ENCODE measurements at regions not wholly inside any gene's neighbourhood (a gene's known extent, or its start where the extent isn't known, plus 50 kb on each side); places are given as distances from the start of the nearest gene placed in this dataset.

GRCh38 chr9:38486837-38487236 lies 62.6 kb upstream of the IGFBPL1 start:
- POLR2A ChIA-PET, result no interaction called here
- Histone ChIP-seq H4K20me1 (replicated peaks; ENCODE audit: control insufficient read depth, extremely low read depth, insufficient read depth, low read length) (no peaks in the 10 kb centered on the region), H3K9me1 (replicated peaks; ENCODE audit: control insufficient read depth, extremely low read depth, insufficient read depth, low read length) (no peaks in the 10 kb centered on the region), H2AFZ (ENCODE audit: low read depth, low read length) (no peak overlapping the region), H3K36me3 (ENCODE audit: control insufficient read depth in 2 of 2, extremely low read depth in 1 of 2, insufficient read depth in 2 of 2, low read length in 2 of 2) (no peaks in the 10 kb centered on the region), H3K4me1 (ENCODE audit: control insufficient read depth, extremely low read depth, insufficient read depth, low read length) (peaks cover 2% of the 10 kb centered on the region), H3K27ac (ENCODE audit: insufficient read depth, low read depth, low read length) (no peak overlapping the region), H3K4me2 (ENCODE audit: insufficient read depth, low read length) (no peak overlapping the region), H3K4me3 (replicated peaks in 1 of 3; ENCODE audit: insufficient read depth in 1 of 3, low read depth in 1 of 3, low read length in 3 of 3) (no peak overlapping the region), H3K9ac (replicated peaks; ENCODE audit: extremely low read depth, insufficient read depth, low read length) (no peak overlapping the region), H3K79me2 (ENCODE audit: control insufficient read depth, insufficient read depth, low read length) (no peaks in the 10 kb centered on the region), H3K9me3 (replicated peaks; ENCODE audit: control insufficient read depth, insufficient read depth, low read length) (no peaks in the 10 kb centered on the region), H3K27me3 (ENCODE audit: control insufficient read depth in 2 of 2, insufficient read depth in 2 of 2, low read length in 2 of 2) (peaks cover 0 to 2% of the 10 kb centered on the region in 2 experiments)
- DNase-seq (ENCODE audit: low read depth, low spot score) (no peak), FAIRE-seq (no peak)
- no peak for TF ChIP-seq GATA2 (IDR thresholded peaks at IDR 0.05; ENCODE audit: insufficient read depth, insufficient read length, low read depth, low read length)
- no peak for TF ChIP-seq POLR2A (IDR thresholded peaks at IDR 0.05; ENCODE audit: low read depth, low read length)
- TF ChIP-seq JUN (IDR thresholded peaks at IDR 0.05; ENCODE audit: borderline replicate concordance, insufficient read depth, insufficient read length, low read depth), result no peak
- dilution Hi-C loops (cut with MboI; ENCODE audit: extremely low pct_ligation_motif_present, low sequenced_read_pairs) (no loop called here), intact Hi-C loops (cut with micrococcal nuclease) (loop anchor here (10.0 kb wide), 1 partner anchor 48 kb away; no protein-coding TSS in a partner anchor)
- CTCF ChIA-PET, result no interaction called here
- no TSS peak for BruUV-seq (replicated peaks)

GRCh38 chr9:38486056-38486615 lies 61.9 kb upstream of the IGFBPL1 start:
- FAIRE-seq (no peak), DNase-seq (ENCODE audit: low read depth, low spot score) (peak; percentile 50)
- BruUV-seq (replicated peaks), result no TSS peak
- H3K9me3 ChIP-seq (replicated peaks; ENCODE audit: control insufficient read depth, insufficient read depth, low read length), result no peaks in the 10 kb centered on the region
- H3K27ac ChIP-seq (ENCODE audit: insufficient read depth, low read depth, low read length), result no peak overlapping the region
- intact Hi-C loops (cut with micrococcal nuclease) (loop anchor here (10.0 kb wide), 1 partner anchor 49 kb away; no protein-coding TSS in a partner anchor), dilution Hi-C loops (cut with MboI; ENCODE audit: extremely low pct_ligation_motif_present, low sequenced_read_pairs) (no loop called here)
- no peak overlapping the region for H3K9ac ChIP-seq (replicated peaks; ENCODE audit: extremely low read depth, insufficient read depth, low read length)
- H4K20me1 ChIP-seq (replicated peaks; ENCODE audit: control insufficient read depth, extremely low read depth, insufficient read depth, low read length), result no peaks in the 10 kb centered on the region
- H3K36me3 ChIP-seq (ENCODE audit: control insufficient read depth in 2 of 2, extremely low read depth in 1 of 2, insufficient read depth in 2 of 2, low read length in 2 of 2), result no peaks in the 10 kb centered on the region
- peaks cover 2% of the 10 kb centered on the region for H3K4me1 ChIP-seq (ENCODE audit: control insufficient read depth, extremely low read depth, insufficient read depth, low read length)
- H3K9me1 ChIP-seq (replicated peaks; ENCODE audit: control insufficient read depth, extremely low read depth, insufficient read depth, low read length), result no peaks in the 10 kb centered on the region
- H2AFZ ChIP-seq (ENCODE audit: low read depth, low read length), result no peak overlapping the region
- H3K4me3 ChIP-seq (replicated peaks in 1 of 3; ENCODE audit: insufficient read depth in 1 of 3, low read depth in 1 of 3, low read length in 3 of 3), result no peak overlapping the region
- TF ChIP-seq JUN (IDR thresholded peaks at IDR 0.05; ENCODE audit: borderline replicate concordance, insufficient read depth, insufficient read length, low read depth), result no peak
- TF ChIP-seq POLR2AphosphoS5 (IDR thresholded peaks at IDR 0.05; ENCODE audit: insufficient read depth, low read depth, low read length), result no peak
- TF ChIP-seq EZH2 (IDR thresholded peaks at IDR 0.05; ENCODE audit: borderline replicate concordance, low read depth, low read length, severe bottlenecking), result no peak
- TF ChIP-seq MAX (IDR thresholded peaks at IDR 0.05; ENCODE audit: insufficient read depth, insufficient read length), result no peak
- TF ChIP-seq MYC (IDR thresholded peaks at IDR 0.05; ENCODE audit: low read depth, low read length), result no peak
- no peak for TF ChIP-seq POLR2A (IDR thresholded peaks at IDR 0.05; ENCODE audit: low read depth, low read length)
- TF ChIP-seq CTCF (IDR thresholded peaks at IDR 0.05; ENCODE audit: extremely low read depth in 1 of 2, insufficient read depth in 1 of 2, low read depth in 1 of 2, low read length in 2 of 2), result no peak
- TF ChIP-seq FOS (IDR thresholded peaks at IDR 0.05; ENCODE audit: borderline replicate concordance, insufficient read depth, low read length), result no peak
- TF ChIP-seq GATA2 (IDR thresholded peaks at IDR 0.05; ENCODE audit: insufficient read depth, insufficient read length, low read depth, low read length), result no peak
- ChIA-PET POLR2A (no interaction called here), CTCF (no interaction called here)
- peaks cover 0 to 2% of the 10 kb centered on the region in 2 experiments for H3K27me3 ChIP-seq (ENCODE audit: control insufficient read depth in 2 of 2, insufficient read depth in 2 of 2, low read length in 2 of 2)
- H3K79me2 ChIP-seq (ENCODE audit: control insufficient read depth, insufficient read depth, low read length), result no peaks in the 10 kb centered on the region
- no peak overlapping the region for H3K4me2 ChIP-seq (ENCODE audit: insufficient read depth, low read length)
